WTC11 (cell line): ENCODE measurements at regions not wholly inside any gene's neighbourhood (a gene's known extent, or its start where the extent isn't known, plus 50 kb on each side); places are given as distances from the start of the nearest gene placed in this dataset.

Experiments
- ATAC-seq: fragments of 200-7000 bp; cut with Tn5 transposase; 2 replicates; pipeline ENCODE4 v1.10.0; 2021; ENCODE audit warnings: mild to moderate bottlenecking, moderate library complexity
- CTCF ChIA-PET: fragments of 300-600 bp; sonication (Branson Sonifier 250); formaldehyde crosslinking; loops from one replicate; lab custom pipeline; 2021; ENCODE audit warnings: antibody characterized with exemption; lab: Charles Lee
- POLR2A ChIA-PET: fragments of 350-600 bp; sonication (Branson Sonifier 250); formaldehyde crosslinking; loops from one replicate; lab custom pipeline; 2021; ENCODE audit warnings: antibody characterized with exemption; lab: Charles Lee
- DNase-seq: peaks from one replicate; pipeline ENCODE4 v3.0.0; 2021; ENCODE audit warnings: low spot score
- H3K27ac Mint-ChIP-seq: 2 replicates; pipeline ENCODE4 v1.8.0; 2021; ENCODE audit warnings: mixed read lengths
- H3K27me3 Mint-ChIP-seq: 2 replicates; pipeline ENCODE4 v1.8.0; 2021; ENCODE audit warnings: low read depth, mild to moderate bottlenecking, moderate library complexity, mixed read lengths
- H3K36me3 Mint-ChIP-seq: 2 replicates; pipeline ENCODE4 v1.8.0; 2021; ENCODE audit warnings: mixed read lengths
- H3K4me1 Mint-ChIP-seq: 2 replicates; pipeline ENCODE4 v1.8.0; 2022; ENCODE audit warnings: mixed read lengths
- H3K4me3 Mint-ChIP-seq: 2 replicates; pipeline ENCODE4 v1.8.0; 2021; ENCODE audit warnings: mild to moderate bottlenecking, moderate library complexity, mixed read lengths
- H3K9me3 Mint-ChIP-seq: 2 replicates; pipeline ENCODE4 v1.8.0; 2021; ENCODE audit warnings: mixed read lengths
- AFF4 ChIP-seq: sonication (generic); formaldehyde crosslinking; IDR thresholded peaks from 2 replicates; pipeline ENCODE4 v1.8.1; 2023; ENCODE audit warnings: mild to moderate bottlenecking, missing genetic modification reagents, borderline replicate concordance
- ATF2 ChIP-seq: sonication (generic); formaldehyde crosslinking; IDR thresholded peaks from 2 replicates; pipeline ENCODE4 v1.8.1; 2022; ENCODE audit warnings: low read depth, missing genetic modification reagents, borderline replicate concordance
- EMX1 ChIP-seq: fragments of 250-450 bp; sonication (Bioruptor Pico); IDR thresholded peaks from 2 replicates; pipeline ENCODE4 v1.8.0; 2021; ENCODE audit warnings: mild to moderate bottlenecking
- GRHL2 ChIP-seq: fragments of 250-450 bp; sonication (Bioruptor Pico); IDR thresholded peaks from 2 replicates; pipeline ENCODE4 v1.8.0; 2022; ENCODE audit warnings: mild to moderate bottlenecking, moderate library complexity; ENCODE audit not compliant: insufficient replicate concordance, severe bottlenecking
- IRF2 ChIP-seq: sonication (generic); formaldehyde crosslinking; IDR thresholded peaks from 2 replicates; pipeline ENCODE4 v1.8.0; 2022; ENCODE audit warnings: low read depth, missing genetic modification reagents, borderline replicate concordance
- NFATC4 ChIP-seq: fragments of 250-450 bp; sonication (Bioruptor Pico); IDR thresholded peaks from 2 replicates; pipeline ENCODE4 v1.9.0; 2021; ENCODE audit warnings: mild to moderate bottlenecking
- NR3C1 ChIP-seq: sonication (generic); formaldehyde crosslinking; conservative IDR thresholded peaks from 2 replicates; pipeline ENCODE4 v1.8.1; 2023; ENCODE audit warnings: low read depth, mild to moderate bottlenecking, missing genetic modification reagents
- PRRX2 ChIP-seq: fragments of 250-450 bp; sonication (Bioruptor Pico); IDR thresholded peaks from 2 replicates; pipeline ENCODE4 v1.8.0; 2021; ENCODE audit warnings: mild to moderate bottlenecking
- ZMAT4 ChIP-seq: fragments of 250-450 bp; sonication (Bioruptor Pico); IDR thresholded peaks from 2 replicates; pipeline ENCODE4 v1.9.0; 2021; ENCODE audit warnings: mild to moderate bottlenecking
- ZNF232 ChIP-seq: sonication (generic); formaldehyde crosslinking; IDR thresholded peaks from 2 replicates; pipeline ENCODE4 v1.8.0; 2022; ENCODE audit warnings: mild to moderate bottlenecking, missing genetic modification reagents
- ZNF263 ChIP-seq: sonication (generic); formaldehyde crosslinking; IDR thresholded peaks from 2 replicates; pipeline ENCODE4 v1.8.1; 2022; ENCODE audit warnings: low read depth, mild to moderate bottlenecking, moderate library complexity, missing genetic modification reagents
- ZNF281 ChIP-seq: sonication (generic); formaldehyde crosslinking; IDR thresholded peaks from 2 replicates; pipeline ENCODE4 v1.8.0; 2023; ENCODE audit warnings: mild to moderate bottlenecking, missing genetic modification reagents
- ZNF671 ChIP-seq: fragments of 250-450 bp; sonication (Bioruptor Pico); IDR thresholded peaks from 2 replicates; pipeline ENCODE4 v1.8.0; 2021; ENCODE audit warnings: mild to moderate bottlenecking
- TF ChIP-seq, protein P1 (sequence below): fragments of 250-450 bp; sonication (Bioruptor Pico); conservative IDR thresholded peaks from 2 replicates; pipeline ENCODE4 v1.9.0; 2021; ENCODE audit warnings: mild to moderate bottlenecking

DNA sequence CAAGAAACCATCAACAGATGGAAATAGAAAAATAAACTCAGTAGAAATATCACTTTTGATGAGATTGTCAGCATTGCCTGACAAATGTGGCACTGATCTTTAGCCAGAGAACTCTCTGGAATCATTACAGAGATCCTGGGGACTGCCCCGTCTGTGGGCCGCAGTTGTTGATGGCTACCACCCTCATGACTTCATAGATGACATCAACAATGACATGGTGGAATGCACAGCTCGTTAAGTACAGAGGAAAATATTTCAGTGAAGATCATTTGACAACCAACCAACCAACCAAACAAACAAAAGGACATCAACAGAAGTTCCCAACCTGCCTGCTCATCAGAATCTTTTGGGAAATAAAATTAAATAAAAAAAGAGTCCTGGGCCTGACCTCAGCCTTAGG lies 132.6 kb downstream of the UCHL1 start (continued):
- TF ChIP-seq, protein P1, sequence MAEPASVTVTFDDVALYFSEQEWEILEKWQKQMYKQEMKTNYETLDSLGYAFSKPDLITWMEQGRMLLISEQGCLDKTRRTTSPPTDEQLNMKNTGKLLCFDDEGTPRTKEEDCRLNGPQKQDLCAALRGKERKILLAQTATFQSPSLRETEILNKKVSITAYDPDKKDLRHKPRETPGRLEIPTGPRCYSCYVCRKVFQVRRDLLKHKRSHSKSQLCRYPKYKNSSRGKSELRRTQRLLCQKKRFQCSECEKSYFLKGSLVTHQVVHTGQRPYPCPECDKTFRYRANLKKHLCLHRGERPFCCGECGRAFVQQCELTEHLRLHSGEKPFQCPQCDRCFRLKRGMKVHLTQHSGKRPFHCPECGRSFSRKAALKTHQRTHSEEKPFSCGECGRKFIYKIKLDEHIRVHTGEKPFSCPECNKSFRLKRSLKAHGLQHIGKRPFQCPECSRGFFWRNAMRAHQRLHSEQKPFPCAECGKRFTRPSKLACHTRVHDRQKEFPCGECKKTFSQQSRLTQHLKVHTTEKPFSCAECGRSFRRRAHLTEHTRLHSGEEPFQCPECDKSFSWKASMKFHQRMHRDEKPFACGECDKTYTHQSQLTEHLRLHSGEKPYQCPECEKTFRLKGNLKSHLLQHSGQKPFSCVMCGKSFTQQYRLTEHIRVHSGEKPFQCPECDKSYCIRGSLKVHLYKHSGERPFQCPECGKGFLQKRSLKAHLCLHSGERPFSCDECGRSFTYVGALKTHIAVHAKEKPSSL (CRISPR knock-in tag): no peak
- TF ChIP-seq ZNF281 (CRISPR knock-in tag): no peak
- no peak for TF ChIP-seq NR3C1 (CRISPR knock-in tag)
- no peak for TF ChIP-seq ATF2 (CRISPR knock-in tag)
- no peak for TF ChIP-seq ZNF671 (CRISPR knock-in tag)
- TF ChIP-seq ZMAT4 (CRISPR knock-in tag): no peak

DNA sequence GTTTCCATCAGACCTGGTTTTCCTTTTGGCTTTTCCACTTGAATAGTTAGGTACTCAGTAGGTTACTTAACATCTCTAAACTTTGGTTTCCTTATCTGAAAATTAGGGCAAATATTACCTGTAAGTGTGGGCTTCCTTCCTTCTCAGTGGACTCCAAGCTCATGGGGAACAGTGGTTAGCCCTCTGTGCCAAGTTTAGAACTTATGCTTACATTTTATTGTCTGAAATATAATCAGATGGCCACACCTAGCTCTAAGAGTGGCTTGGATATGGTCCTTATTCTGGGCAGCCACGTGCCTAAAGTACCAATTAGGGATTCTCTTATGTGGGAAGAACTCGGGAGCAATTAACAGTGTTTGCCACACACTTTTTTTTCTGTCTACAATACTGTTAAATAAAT lies 133.9 kb downstream of the UCHL1 start:
- Mint-ChIP-seq H3K4me3 (no peak overlapping the region), H3K36me3 (no peaks in the 10 kb centered on the region), H3K9me3 (no peaks in the 10 kb centered on the region), H3K27ac (no peak overlapping the region), H3K4me1 (no peaks in the 10 kb centered on the region), H3K27me3 (no peaks in the 10 kb centered on the region)
- TF ChIP-seq GRHL2 (CRISPR knock-in tag): no peak
- ATAC-seq: no peak
- ChIA-PET CTCF (no interaction called here), POLR2A (no interaction called here)
- no peak for DNase-seq

DNA sequence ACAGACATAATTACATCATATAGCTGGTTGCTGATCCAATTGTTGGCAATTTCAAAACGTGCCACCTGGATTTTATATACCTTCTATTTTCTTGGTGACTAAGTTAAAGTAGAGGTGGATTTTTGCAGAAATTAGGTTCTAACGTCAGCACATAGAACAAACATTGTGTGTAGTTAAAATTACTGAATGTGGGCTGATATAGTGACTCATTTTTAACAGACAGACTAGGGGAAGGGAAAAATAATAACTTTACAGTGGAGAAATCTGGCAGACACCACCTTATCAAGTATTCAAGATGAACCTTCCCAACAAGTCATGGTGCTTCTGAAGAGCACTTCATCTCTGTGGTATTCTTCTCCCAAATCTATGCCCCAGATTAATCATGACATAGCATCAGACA lies 134.5 kb downstream of the UCHL1 start:
- CTCF ChIA-PET: no interaction called here
- DNase-seq (no peak), ATAC-seq (no peak)
- POLR2A ChIA-PET: no interaction called here
- Mint-ChIP-seq H3K4me3 (no peak overlapping the region), H3K27ac (no peak overlapping the region), H3K9me3 (no peaks in the 10 kb centered on the region), H3K4me1 (no peaks in the 10 kb centered on the region), H3K36me3 (no peaks in the 10 kb centered on the region), H3K27me3 (no peaks in the 10 kb centered on the region)
- no peak for TF ChIP-seq PRRX2 (CRISPR knock-in tag)
- no peak for TF ChIP-seq AFF4 (CRISPR knock-in tag)
- no peak for TF ChIP-seq ATF2 (CRISPR knock-in tag)
- no peak for TF ChIP-seq ZNF263
- no peak for TF ChIP-seq EMX1 (CRISPR knock-in tag)
- no peak for TF ChIP-seq NFATC4
- no peak for TF ChIP-seq IRF2 (CRISPR knock-in tag)
- TF ChIP-seq ZMAT4 (CRISPR knock-in tag): no peak
- TF ChIP-seq GRHL2 (CRISPR knock-in tag): no peak
- no peak for TF ChIP-seq ZNF232
